Dedifferentiated amniotic fluid mesenchymal stem cell (primary cell): ENCODE measurements at regions not wholly inside any gene's neighbourhood (a gene's known extent, or its start where the extent isn't known, plus 50 kb on each side); places are given as distances from the start of the nearest gene placed in this dataset.
A peak's percentile ranks its signal among the peaks of the same experiment; 100 is the strongest.

Source experiments
- DNase-seq: peaks from one replicate; pipeline ENCODE4 v3.0.0-alpha.2; 2016; ENCODE audit errors: extremely low spot score

- no peak for DNase-seq
Measured at GRCh38 chr16:86430814-86431213, 79.5 kb upstream of the FOXF1 start.

GRCh38 chr16:86431540-86431939 lies 78.8 kb upstream of the FOXF1 start:
- no peak for DNase-seq

- no peak for DNase-seq
Measured at GRCh38 chr16:86432048-86432447, 78.3 kb upstream of the FOXF1 start.

GRCh38 chr16:86432691-86433090 lies 77.6 kb upstream of the FOXF1 start:
- no peak for DNase-seq

- DNase-seq = no peak
Measured at GRCh38 chr16:86436466-86437185, 73.7 kb upstream of the FOXF1 start.

GRCh38 chr16:86437348-86437747 lies 73.0 kb upstream of the FOXF1 start:
- no peak for DNase-seq

- DNase-seq = no peak
Measured at GRCh38 chr16:86442703-86443102, 67.6 kb upstream of the FOXF1 start.

- DNase-seq = no peak
Measured at GRCh38 chr16:86443508-86444147, 66.7 kb upstream of the FOXF1 start.

GRCh38 chr16:86444261-86444660 lies 66.1 kb upstream of the FOXF1 start:
- no peak for DNase-seq

- DNase-seq = no peak
Measured at GRCh38 chr16:86444661-86445060, 65.7 kb upstream of the FOXF1 start.

- no peak for DNase-seq
Measured at GRCh38 chr16:86446279-86446678, 64.0 kb upstream of the FOXF1 start.

- no peak for DNase-seq
Measured at GRCh38 chr16:86447228-86447627, 63.1 kb upstream of the FOXF1 start.

GRCh38 chr16:86448306-86448890 lies 61.9 kb upstream of the FOXF1 start:
- no peak for DNase-seq

- no peak for DNase-seq
Measured at GRCh38 chr16:86449446-86450095, 60.8 kb upstream of the FOXF1 start.

GRCh38 chr16:86450691-86451090 lies 59.6 kb upstream of the FOXF1 start:
- no peak for DNase-seq

- no peak for DNase-seq
Measured at GRCh38 chr16:86452451-86452850, 57.9 kb upstream of the FOXF1 start.

GRCh38 chr16:86455116-86455515 lies 55.2 kb upstream of the FOXF1 start:
- DNase-seq = no peak

GRCh38 chr16:86455640-86456039 lies 54.7 kb upstream of the FOXF1 start:
- DNase-seq = no peak

- DNase-seq = peak; percentile 62
Measured at GRCh38 chr16:86457501-86458148, 52.7 kb upstream of the FOXF1 start.

- no peak for DNase-seq
Measured at GRCh38 chr16:86458149-86458777, 52.1 kb upstream of the FOXF1 start.

GRCh38 chr16:86459266-86459665 lies 51.1 kb upstream of the FOXF1 start:
- no peak for DNase-seq
